A549 (cell line): ENCODE measurements at regions not wholly inside any gene's neighbourhood (a gene's known extent, or its start where the extent isn't known, plus 50 kb on each side); places are given as distances from the start of the nearest gene placed in this dataset.

ENCODE experiments used
- ATAC-seq, 2 experiments: fragments of 200-7000 bp in 1 of 2; fragments of >200 bp in 1 of 2; cut with Nextera tagmentation in 1 of 2; cut with Tn5 transposase in 1 of 2; 3 replicates each; pipeline versions ENCODE4 v1.8.0 to v1.9.1; 2018 to 2020; ENCODE audit warnings: mild to moderate bottlenecking in 1 of 2, moderate library complexity in 1 of 2
- CTCF ChIA-PET: fragments of 300-600 bp; sonication (Branson Sonifier 250); formaldehyde crosslinking; extraction: SDS; loops from one replicate; lab custom pipeline; 2021; ENCODE audit warnings: antibody characterized with exemption, inconsistent platforms; lab: Yijun Ruan, JAX
- POLR2A ChIA-PET: fragments of 350-600 bp; formaldehyde crosslinking; extraction: SDS; loops from one replicate; lab custom pipeline; 2021; ENCODE audit warnings: antibody characterized with exemption, inconsistent platforms; lab: Yijun Ruan, JAX
- DNase-seq, 2 experiments: peaks; one replicate each; pipeline versions ENCODE4 v3.0.0 to v3.0.0-alpha.2; 2011 to 2016; ENCODE audit warnings: low read depth in 1 of 2, low spot score in 1 of 2
- FAIRE-seq: peaks from 2 replicates; lab custom pipeline; 2011; peaks lifted over from hg19 to GRCh38; lab: Jason Lieb, UNC
- H3K27ac ChIP-seq, 2 experiments: fragments of >200 bp; sonication (Bioruptor Twin); formaldehyde crosslinking; 3 replicates each; pipeline ENCODE4 v1.5.1; 2016 to 2017
- H3K4me1 ChIP-seq: fragments of >200 bp; sonication (Bioruptor Twin); formaldehyde crosslinking; 3 replicates; pipeline ENCODE4 v1.6.1; 2016
- H3K4me2 ChIP-seq: fragments of >200 bp; sonication (Bioruptor Twin); formaldehyde crosslinking; 3 replicates; pipeline ENCODE4 v1.6.1; 2016
- H3K4me3 ChIP-seq: fragments of >200 bp; sonication (Bioruptor Twin); formaldehyde crosslinking; 3 replicates; pipeline ENCODE4 v1.5.1; 2016
- H3K9me3 ChIP-seq: fragments of >200 bp; sonication (Bioruptor Twin); formaldehyde crosslinking; 3 replicates; pipeline ENCODE4 v1.6.1; 2016
- BCL3 ChIP-seq: fragments of >200 bp; sonication (Bioruptor Twin); formaldehyde crosslinking; IDR thresholded peaks from 3 replicates; pipeline ENCODE4 v1.6.1; 2016
- BHLHE40 ChIP-seq: IDR thresholded peaks from 2 replicates; pipeline ENCODE4 v1.6.1; 2012; ENCODE audit warnings: low read depth, low read length, inconsistent platforms
- CBX8 ChIP-seq: fragments of 200-600 bp; sonication (generic); IDR thresholded peaks from 2 replicates; pipeline ENCODE4 v1.6.1; 2016
- CEBPB ChIP-seq, 2 experiments: fragments of >200 bp in 1 of 2; sonication (Bioruptor Twin) in 1 of 2; formaldehyde crosslinking in 1 of 2; IDR thresholded peaks; 2 replicates each; pipeline ENCODE4 v1.6.1; 2012 to 2016
- FOSB ChIP-seq: fragments of 250-450 bp; sonication (Bioruptor Pico); IDR thresholded peaks from 2 replicates; pipeline ENCODE4 v1.5.0; 2020; ENCODE audit warnings: mild to moderate bottlenecking, moderate library complexity
- FOSL2 ChIP-seq, 2 experiments: fragments of 450-650 bp in 1 of 2; fragments of >200 bp in 1 of 2; sonication (Bioruptor Twin) in 1 of 2; formaldehyde crosslinking; IDR thresholded peaks; 2 replicates each; pipeline versions ENCODE4 v1.5.0 to v1.6.1; 2016 to 2020; ENCODE audit warnings: mild to moderate bottlenecking in 1 of 2, moderate library complexity in 1 of 2
- FOXS1 ChIP-seq: fragments of 250-450 bp; sonication (Bioruptor Pico); IDR thresholded peaks from 2 replicates; pipeline ENCODE4 v1.5.0; 2020; ENCODE audit warnings: mild to moderate bottlenecking, moderate library complexity
- GATA3 ChIP-seq: IDR thresholded peaks from 2 replicates; pipeline ENCODE4 v1.6.1; 2012; ENCODE audit warnings: borderline replicate concordance
- HDAC2 ChIP-seq: fragments of 200-600 bp; sonication (generic); IDR thresholded peaks from 2 replicates; pipeline ENCODE4 v1.6.1; 2016
- HES2 ChIP-seq: fragments of >200 bp; sonication (Bioruptor Twin); formaldehyde crosslinking; IDR thresholded peaks from 2 replicates; pipeline ENCODE4 v1.6.1; 2016
- HEYL ChIP-seq: fragments of 250-450 bp; sonication (Bioruptor Pico); IDR thresholded peaks from 2 replicates; pipeline ENCODE4 v1.8.0; 2021; ENCODE audit warnings: mild to moderate bottlenecking, moderate library complexity
- HOXB5 ChIP-seq: fragments of 250-450 bp; sonication (Bioruptor Pico); IDR thresholded peaks from 2 replicates; pipeline ENCODE4 v1.5.0; 2020; ENCODE audit warnings: mild to moderate bottlenecking, moderate library complexity
- JUNB ChIP-seq: fragments of >200 bp; sonication (Bioruptor Twin); formaldehyde crosslinking; IDR thresholded peaks from 2 replicates; pipeline ENCODE4 v1.6.1; 2016
- KDM5A ChIP-seq: fragments of 200-600 bp; sonication (generic); IDR thresholded peaks from 2 replicates; pipeline ENCODE4 v1.6.1; 2016; ENCODE audit warnings: antibody characterized with exemption, mild to moderate bottlenecking
- MAX ChIP-seq: IDR thresholded peaks from 2 replicates; pipeline ENCODE4 v1.6.1; 2012
- NPAS2 ChIP-seq: fragments of 250-450 bp; sonication (Bioruptor Pico); IDR thresholded peaks from 2 replicates; pipeline ENCODE4 v1.8.0; 2022; ENCODE audit warnings: mild to moderate bottlenecking, moderate library complexity, borderline replicate concordance
- PBX3 ChIP-seq: IDR thresholded peaks from 2 replicates; pipeline ENCODE4 v1.6.1; 2012
- RARB ChIP-seq: fragments of 250-450 bp; sonication (Bioruptor Pico); IDR thresholded peaks from 2 replicates; pipeline ENCODE4 v1.8.0; 2021; ENCODE audit warnings: mild to moderate bottlenecking, moderate library complexity
- REST ChIP-seq: fragments of 200-600 bp; sonication (generic); IDR thresholded peaks from 2 replicates; pipeline ENCODE4 v1.6.1; 2016; ENCODE audit warnings: antibody characterized with exemption, mild to moderate bottlenecking, moderate library complexity
- RNF2 ChIP-seq: fragments of 200-600 bp; sonication (generic); IDR thresholded peaks from 2 replicates; pipeline ENCODE4 v1.6.1; 2016; ENCODE audit warnings: low read depth, mild to moderate bottlenecking, antibody characterized with exemption, moderate library complexity, borderline replicate concordance
- TFCP2L1 ChIP-seq: fragments of 250-450 bp; sonication (Bioruptor Pico); IDR thresholded peaks from 2 replicates; pipeline ENCODE4 v1.5.0; 2021; ENCODE audit warnings: mild to moderate bottlenecking
- ZC3H11A ChIP-seq: fragments of 450-650 bp; IDR thresholded peaks from 2 replicates; pipeline ENCODE4 v1.6.1; 2014; ENCODE audit warnings: antibody characterized with exemption, mild to moderate bottlenecking
- ZFP36 ChIP-seq: fragments of 450-650 bp; IDR thresholded peaks from 2 replicates; pipeline ENCODE4 v1.6.1; 2014; ENCODE audit warnings: borderline replicate concordance; ENCODE audit not compliant: partially characterized antibody
- ZNF302 ChIP-seq: fragments of 250-450 bp; sonication (Bioruptor Pico); IDR thresholded peaks from 2 replicates; pipeline ENCODE4 v1.9.0; 2021; ENCODE audit warnings: inconsistent platforms, mild to moderate bottlenecking, moderate library complexity
- ZSCAN20 ChIP-seq: fragments of 250-450 bp; sonication (Bioruptor Pico); IDR thresholded peaks from 2 replicates; pipeline ENCODE4 v1.8.0; 2022; ENCODE audit warnings: mild to moderate bottlenecking, moderate library complexity
- WGBS: methylation state at CpG from one replicate; pipeline ENCODE4 v1.1.6; 2017; ENCODE audit errors: missing lambda C conversion rate; 5-methylcytosine and 5-hydroxymethylcytosine counted together

GRCh38 chr15:70509731-70510143 lies 253.6 kb downstream of the UACA start:
- Histone ChIP-seq H3K9me3 (peaks cover 35% of the 10 kb centered on the region), H3K4me1 (peaks cover 51% of the 10 kb centered on the region)
- 97% methylated on average over 4 of the region's 4 CpGs for WGBS
- TF ChIP-seq RARB (CRISPR knock-in tag) = no peak
- no peak for TF ChIP-seq TFCP2L1 (CRISPR knock-in tag)
- TF ChIP-seq ZFP36 = no peak
- TF ChIP-seq HES2 = no peak
- no peak for TF ChIP-seq FOSL2 (IDR thresholded peaks at IDR 0.05)
- no peak for TF ChIP-seq FOSL2 (CRISPR knock-in tag; IDR thresholded peaks at IDR 0.05)
- TF ChIP-seq ZNF302 (CRISPR knock-in tag) = no peak
- no peak for TF ChIP-seq GATA3
- no peak for TF ChIP-seq REST
- no peak for TF ChIP-seq MAX
- TF ChIP-seq BHLHE40 = no peak
- no peak for TF ChIP-seq HDAC2
- TF ChIP-seq JUNB = no peak
- TF ChIP-seq CEBPB (IDR thresholded peaks at IDR 0.05) = no peak
- TF ChIP-seq, all 56 proteins: peak for 0
- peak overlapping the region; percentile 95 for H3K4me2 ChIP-seq
- ChIA-PET POLR2A (interaction anchor here (2.4 to 3.3 kb wide), 3 partner anchors 15 to 35 kb away, joined by 16 to 31 read pairs (median 18); no protein-coding TSS in a partner anchor), CTCF (interaction anchor here (0.6 to 20.4 kb wide), 15 partner anchors 12 to 411 kb away, joined by 3 to 228 read pairs (median 3); no protein-coding TSS in a partner anchor)
- ATAC-seq = no peak
- no peak for DNase-seq
- H3K4me3 ChIP-seq = no peak overlapping the region
- H3K27ac ChIP-seq = peak overlapping the region; percentile 93 to 96
- FAIRE-seq = no peak

- H3K27ac ChIP-seq = peak overlapping the region; percentile 93 to 96
Measured at GRCh38 chr15:70509282-70509662, 254.1 kb downstream of the UACA start.

GRCh38 chr15:70508561-70509281 lies 254.6 kb downstream of the UACA start:
- WGBS = 1% methylated on average over 5 of the region's 5 CpGs
- Histone ChIP-seq H3K4me3 (peak overlapping the region; percentile 23; the same call in 2 of the 3 replicates), H3K4me1 (peaks cover 61% of the 10 kb centered on the region), H3K9me3 (peaks cover 35% of the 10 kb centered on the region), H3K27ac (peak overlapping the region; percentile 93 to 96), H3K4me2 (peak overlapping the region; percentile 95)
- FAIRE-seq (peak; percentile 96), ATAC-seq (peak; percentile 60 to 76), DNase-seq (peak; percentile 98 to 99)
- ChIA-PET CTCF (interaction anchor here (0.6 to 20.4 kb wide), 14 partner anchors 11 to 410 kb away, joined by 3 to 228 read pairs (median 3); no protein-coding TSS in a partner anchor), POLR2A (interaction anchor here (0.6 to 3.3 kb wide), 10 partner anchors 9 to 1056 kb away, joined by 3 to 31 read pairs (median 6); partner anchors contain the start of genes RPLP1 and TLE3)
- TF ChIP-seq JUNB (peak; percentile 89), ZSCAN20 (peak; percentile 13; the same call in 1 of the 2 replicates), ZFP36 (no peak), FOSB (CRISPR knock-in tag) (peak; percentile 70), FOXS1 (CRISPR knock-in tag) (0 out of 2 replicates have a peak, but pooled peaks have one; percentile 56), CBX8 (no peak), KDM5A (no peak), PBX3 (peak; percentile 83), ZC3H11A (no peak; the same call in 1 of the 2 replicates), NPAS2 (CRISPR knock-in tag) (no peak), BHLHE40 (0 out of 2 replicates have a peak, but pooled peaks have one; percentile 37), BCL3 (peak; percentile 53; the same call in 2 of the 3 replicates), RARB (CRISPR knock-in tag) (peak; percentile 26), HEYL (CRISPR knock-in tag) (peak; percentile 85), HOXB5 (CRISPR knock-in tag) (peak; percentile 77; the same call in 1 of the 2 replicates), CEBPB (IDR thresholded peaks at IDR 0.05) (peak in 1 of 2 experiments; percentile 75; a peak in 2 of 4 replicates), RNF2 (no peak)

More at GRCh38 chr15:70509282-70509662, 254.1 kb downstream of the UACA start:
- peaks cover 35% of the 10 kb centered on the region for H3K9me3 ChIP-seq
- no peak overlapping the region for H3K4me3 ChIP-seq
- ATAC-seq (no peak), FAIRE-seq (no peak), DNase-seq (no peak)
- peak overlapping the region; percentile 95 for H3K4me2 ChIP-seq
- H3K4me1 ChIP-seq = peaks cover 55% of the 10 kb centered on the region
- 64% methylated on average over 2 of the region's 2 CpGs for WGBS
- ChIA-PET POLR2A (interaction anchor here (2.4 to 3.3 kb wide), 3 partner anchors 14 to 34 kb away, joined by 16 to 31 read pairs (median 18); no protein-coding TSS in a partner anchor), CTCF (interaction anchor here (0.6 to 20.4 kb wide), 14 partner anchors 12 to 411 kb away, joined by 3 to 228 read pairs (median 3); no protein-coding TSS in a partner anchor)
- 0 out of 2 replicates have a peak, but pooled peaks have one; percentile 3 for TF ChIP-seq ZSCAN20
- no peak for TF ChIP-seq JUNB
